ENCODE measurements at regions not wholly inside any gene's neighbourhood (a gene's known extent, or its start where the extent isn't known, plus 50 kb on each side); places are given as distances from the start of the nearest gene placed in this dataset.

DNA sequence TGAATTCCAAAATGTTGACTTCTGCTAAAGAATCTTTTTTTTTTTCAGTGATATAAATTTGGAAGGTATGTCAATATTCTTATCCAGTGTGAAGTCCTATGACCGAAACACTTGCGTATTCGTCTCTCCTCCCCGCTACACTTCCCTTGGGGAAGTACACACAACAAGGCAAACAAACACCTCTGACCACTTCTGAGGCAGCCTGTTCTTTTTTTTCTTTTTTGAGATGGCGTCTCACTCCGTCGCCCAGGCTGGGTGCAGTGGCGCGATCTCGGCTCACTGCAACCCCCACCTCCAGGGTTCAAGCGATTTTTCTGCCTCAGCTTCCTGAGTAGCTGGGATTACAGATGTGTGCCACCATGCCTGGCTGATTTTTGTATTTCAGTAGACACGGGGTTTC lies 78.1 kb upstream of the DHRSX start:
- Histone ChIP-seq H3K36me3 (no peaks in the 10 kb centered on the region), H3K27ac (no peak overlapping the region), H3K4me1 (peaks cover 0 to 14% (median 7%) of the 10 kb centered on the region in 9 donors), H3K27me3 (peaks cover 0 to 50% (median 30%) of the 10 kb centered on the region in 7 donors), H3K4me3 (no peak overlapping the region), H3K9me3 (no peaks in the 10 kb centered on the region)
- intact Hi-C loops (cut with DNase I) = no loop called here
- 81 to 83% methylated on average over 12 of the region's 12 CpGs for WGBS, 2 donors
- no peak for ATAC-seq
- no peak for DNase-seq
- TF ChIP-seq CTCF (IDR thresholded peaks at IDR 0.05) = no peak

DNA sequence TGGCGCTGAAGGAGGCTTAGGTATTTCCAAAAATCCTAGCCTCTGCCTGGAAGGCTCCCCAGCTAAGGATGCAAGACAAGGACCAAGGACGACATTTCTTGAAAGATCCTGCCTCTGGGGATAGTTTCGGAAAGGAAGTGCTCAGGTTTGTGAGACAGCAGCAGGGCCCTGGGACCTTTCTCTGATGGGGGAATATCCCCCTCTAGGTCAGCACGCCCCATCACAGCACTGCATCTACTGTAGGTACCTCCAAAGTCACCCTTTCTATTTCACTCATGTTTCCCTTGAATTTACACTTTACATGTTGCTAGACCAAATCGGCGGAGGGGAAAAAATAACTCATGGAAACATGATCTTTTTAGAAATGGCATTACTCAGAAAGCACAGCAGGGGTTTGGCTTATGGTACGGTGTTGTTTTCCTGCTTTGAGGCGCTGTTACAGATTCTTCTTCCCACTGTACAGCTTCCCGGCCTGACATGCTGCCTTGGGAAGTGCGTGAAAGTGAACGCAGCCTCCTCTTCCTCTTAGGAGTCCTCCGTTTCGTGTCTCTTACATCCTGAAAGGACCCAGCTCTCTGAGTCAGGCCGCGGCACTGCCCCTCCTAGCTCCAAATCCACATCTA lies 77.2 kb upstream of the DHRSX start:
- peaks cover 0 to 41% (median 21%) of the 10 kb centered on the region in 7 donors for H3K27me3 ChIP-seq
- no peak overlapping the region for H3K4me3 ChIP-seq
- no peak overlapping the region for H3K27ac ChIP-seq
- no peak for TF ChIP-seq CTCF (IDR thresholded peaks at IDR 0.05)
- intact Hi-C loops (cut with DNase I) = no loop called here
- no peak for ATAC-seq
- no peaks in the 10 kb centered on the region for H3K36me3 ChIP-seq
- no peaks in the 10 kb centered on the region for H3K9me3 ChIP-seq
- 70 to 74% methylated on average over 15 of the region's 15 CpGs for whole genome bisulfite sequencing, 2 donors
- no peak for DNase-seq
- H3K4me1 ChIP-seq = peaks cover 0 to 4% (median 0%) of the 10 kb centered on the region in 9 donors

DNA sequence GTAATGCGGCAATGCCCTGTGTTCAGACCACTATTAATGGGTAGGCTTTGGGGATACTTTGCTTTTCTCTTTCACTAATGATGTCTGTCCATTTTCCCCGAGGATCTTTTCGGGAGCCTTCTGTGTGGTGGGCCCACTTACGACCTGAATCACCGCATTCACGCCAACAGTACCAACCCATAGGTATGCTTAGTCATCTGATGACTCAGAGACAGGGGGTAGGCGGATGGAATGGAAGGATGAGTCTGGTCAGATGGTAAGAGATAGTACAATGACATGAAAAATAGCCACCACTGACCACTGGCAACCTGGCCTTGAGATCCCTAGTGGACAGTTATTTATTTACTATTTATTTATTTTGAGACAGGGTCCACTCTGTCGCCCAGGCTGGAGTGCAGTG lies 76.0 kb upstream of the DHRSX start:
- no peak for TF ChIP-seq CTCF (IDR thresholded peaks at IDR 0.05)
- H3K4me1 ChIP-seq = no peaks in the 10 kb centered on the region
- intact Hi-C loops (cut with DNase I) = no loop called here
- ATAC-seq (no peak), DNase-seq (no peak)
- H3K36me3 ChIP-seq = no peaks in the 10 kb centered on the region
- H3K9me3 ChIP-seq = no peaks in the 10 kb centered on the region
- 94 to 97% methylated on average over 8 of the region's 8 CpGs for WGBS, 2 donors
- no peak overlapping the region for H3K27ac ChIP-seq
- peaks cover 0 to 29% (median 9%) of the 10 kb centered on the region in 7 donors for H3K27me3 ChIP-seq
- H3K4me3 ChIP-seq = no peak overlapping the region

DNA sequence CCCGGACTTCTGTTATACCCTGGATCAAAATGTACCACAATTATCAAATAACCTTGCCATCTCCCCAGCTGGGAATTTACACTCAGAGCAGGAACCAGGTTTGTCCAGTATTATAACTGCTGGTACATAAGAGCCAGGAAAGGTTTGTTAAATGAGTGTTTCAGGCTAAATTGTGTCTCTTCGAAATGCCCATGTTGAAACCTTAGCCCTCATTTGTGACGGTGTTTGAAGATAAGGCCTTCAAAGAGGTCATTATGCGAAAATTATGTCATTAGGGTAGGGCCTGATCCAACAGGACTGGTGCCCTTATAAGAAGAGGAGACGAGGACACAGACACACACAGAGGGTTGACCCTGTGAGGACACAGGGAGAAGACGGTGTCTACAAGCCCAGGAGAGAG lies 73.5 kb upstream of the DHRSX start:
- H3K27me3 ChIP-seq = peaks cover 0 to 4% (median 0%) of the 10 kb centered on the region in 7 donors
- peaks cover 0 to 8% (median 0%) of the 10 kb centered on the region in 11 donors for H3K9me3 ChIP-seq
- no peak overlapping the region for H3K4me3 ChIP-seq
- ATAC-seq (no peak), DNase-seq (no peak)
- intact Hi-C loops (cut with DNase I) = no loop called here
- WGBS, 2 donors = 86 to 92% methylated on average over 6 of the region's 6 CpGs
- no peaks in the 10 kb centered on the region for H3K4me1 ChIP-seq
- H3K27ac ChIP-seq = no peak overlapping the region
- H3K36me3 ChIP-seq = no peaks in the 10 kb centered on the region
- TF ChIP-seq CTCF (IDR thresholded peaks at IDR 0.05) = no peak

Measured in heart right ventricle (tissue), 16 donors.